NT2/D1 (cell line): ENCODE measurements at regions not wholly inside any gene's neighbourhood (a gene's known extent, or its start where the extent isn't known, plus 50 kb on each side); places are given as distances from the start of the nearest gene placed in this dataset.

Source experiments
- SUZ12 ChIP-seq: IDR thresholded peaks from 2 replicates; pipeline ENCODE4 v1.6.1; 2011; ENCODE audit not compliant: insufficient read length, insufficient read depth; ENCODE audit errors: extremely low read depth
- YY1 ChIP-seq: IDR thresholded peaks from 2 replicates; pipeline ENCODE4 v1.6.1; 2011; ENCODE audit not compliant: insufficient read length, insufficient read depth
- ZNF274 ChIP-seq: IDR thresholded peaks from 2 replicates; pipeline ENCODE4 v1.6.1; 2011; ENCODE audit warnings: mild to moderate bottlenecking, low read depth, low read length

GRCh38 chr1:87735750-87736149, 407.1 kb downstream of the LMO4 start:
- TF ChIP-seq YY1 (no peak), ZNF274 (no peak), SUZ12 (no peak)
